Left kidney (tissue), 1 donor: ENCODE measurements at regions not wholly inside any gene's neighbourhood (a gene's known extent, or its start where the extent isn't known, plus 50 kb on each side); places are given as distances from the start of the nearest gene placed in this dataset.

Experiments
- DNase-seq: peaks from one replicate; pipeline ENCODE4 v3.0.0-alpha.2; 2013

DNA sequence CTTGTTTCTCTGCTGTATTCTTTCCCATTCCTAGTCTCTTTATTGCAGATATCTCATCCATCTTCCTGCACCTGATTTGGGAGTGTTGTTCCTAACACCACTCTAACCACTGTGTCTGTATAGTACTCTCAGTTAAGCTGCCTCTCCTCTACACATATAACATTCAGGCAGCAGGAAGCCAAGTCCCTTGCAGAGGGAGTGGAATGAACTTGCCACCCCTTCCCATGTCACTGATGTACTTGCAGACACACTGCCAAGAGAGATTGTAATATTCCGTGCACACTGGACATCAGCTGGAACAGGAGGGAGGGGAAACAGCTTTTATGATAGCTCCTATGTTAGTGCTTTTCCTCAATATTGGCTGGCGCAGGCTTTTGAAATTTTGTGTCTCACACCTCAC lies 281.6 kb upstream of the E2F7 start:
- DNase-seq, result no peak

DNA sequence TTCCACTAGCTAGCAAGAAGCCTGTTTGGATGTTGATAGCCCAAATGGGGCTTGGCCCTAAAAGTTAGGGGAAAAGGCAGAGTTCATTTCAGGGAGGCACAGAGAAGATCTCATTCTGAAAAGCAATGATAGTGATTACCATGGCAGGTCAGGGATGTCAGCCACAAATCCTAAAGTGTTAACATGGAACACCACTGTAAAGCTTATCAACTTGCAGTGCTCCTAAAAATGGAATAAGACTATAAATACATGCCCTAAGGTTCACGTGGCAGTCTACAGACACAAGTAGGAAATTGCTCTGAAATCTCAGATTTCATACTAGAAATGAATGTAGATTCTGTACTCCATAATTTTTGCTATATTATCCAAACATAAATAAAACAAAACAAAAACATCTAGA lies 280.0 kb upstream of the E2F7 start:
- no peak for DNase-seq

DNA sequence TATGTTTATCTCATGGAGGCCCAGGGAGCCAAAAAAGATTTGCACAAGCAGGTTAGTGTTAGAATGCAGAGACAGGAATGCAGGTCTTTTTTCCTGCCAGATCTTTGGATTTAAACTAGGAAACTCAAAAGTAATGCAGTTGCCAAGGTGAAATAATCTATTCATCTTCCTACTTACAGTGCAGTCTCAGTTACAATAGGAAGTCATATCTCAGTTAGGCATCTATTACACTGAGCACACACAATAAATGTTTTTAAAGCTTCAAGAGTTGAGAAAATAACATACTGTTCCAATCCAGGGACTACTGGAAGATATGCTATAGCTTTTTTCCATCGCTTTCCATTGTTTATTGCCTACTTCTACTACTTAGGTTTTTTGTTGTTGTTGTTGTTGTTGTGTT lies 279.3 kb upstream of the E2F7 start:
- no peak for DNase-seq

DNA sequence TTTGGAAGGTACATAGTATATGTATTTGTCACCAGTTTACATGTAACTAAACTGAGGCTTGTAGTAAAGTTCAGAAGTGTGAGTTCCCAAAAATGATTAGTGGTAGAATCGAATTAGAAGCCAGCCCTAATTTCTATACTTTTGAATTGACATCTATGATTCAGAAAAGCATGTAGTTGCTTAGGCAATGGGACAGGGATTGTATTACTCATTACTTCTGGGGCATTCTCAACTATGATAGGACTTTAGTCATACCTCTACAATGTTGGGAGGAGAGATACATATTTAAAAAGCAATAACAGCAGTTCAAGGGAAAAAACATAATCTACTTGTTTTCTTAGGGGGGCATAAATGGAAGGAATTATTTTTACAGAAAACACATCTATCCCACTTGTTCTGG lies 277.9 kb upstream of the E2F7 start:
- DNase-seq, result no peak

DNA sequence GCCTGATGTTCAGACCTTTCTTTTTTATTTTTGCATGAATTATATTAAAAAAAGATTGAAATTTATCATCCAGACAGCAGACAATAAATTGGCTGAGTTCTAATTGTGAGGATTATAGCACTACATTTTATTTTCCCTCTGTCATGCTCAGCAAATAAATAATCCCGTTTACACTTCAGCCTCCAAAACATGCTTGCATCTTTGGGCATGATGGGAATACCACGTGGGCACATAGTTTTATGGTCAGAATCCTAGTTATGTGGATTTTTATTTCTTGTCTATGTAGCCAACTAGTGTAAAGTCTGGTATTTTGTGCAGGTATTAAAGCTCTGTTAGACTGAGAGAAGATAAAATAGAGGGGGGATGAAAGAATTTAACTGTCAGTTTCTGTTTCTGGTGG lies 276.9 kb upstream of the E2F7 start:
- no peak for DNase-seq

DNA sequence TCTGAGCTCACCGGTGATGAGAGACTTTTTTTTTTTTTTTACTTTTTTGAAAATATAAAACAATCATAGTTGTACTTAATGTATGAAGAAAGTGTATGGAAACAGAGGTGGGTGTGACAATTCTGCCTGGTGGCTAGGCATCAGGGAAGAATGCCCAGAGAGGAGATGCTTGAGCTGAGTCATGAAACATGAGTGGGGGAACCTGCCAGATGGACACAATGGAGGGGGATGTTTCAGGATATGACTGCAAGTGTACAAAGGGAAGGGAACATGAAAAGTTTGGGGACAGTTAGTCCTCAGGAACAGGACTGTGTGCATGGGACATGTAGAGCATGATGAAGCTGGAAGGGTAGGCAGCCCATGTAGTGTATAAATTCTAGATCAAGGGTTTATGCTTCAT lies 274.2 kb upstream of the E2F7 start:
- DNase-seq, result no peak

DNA sequence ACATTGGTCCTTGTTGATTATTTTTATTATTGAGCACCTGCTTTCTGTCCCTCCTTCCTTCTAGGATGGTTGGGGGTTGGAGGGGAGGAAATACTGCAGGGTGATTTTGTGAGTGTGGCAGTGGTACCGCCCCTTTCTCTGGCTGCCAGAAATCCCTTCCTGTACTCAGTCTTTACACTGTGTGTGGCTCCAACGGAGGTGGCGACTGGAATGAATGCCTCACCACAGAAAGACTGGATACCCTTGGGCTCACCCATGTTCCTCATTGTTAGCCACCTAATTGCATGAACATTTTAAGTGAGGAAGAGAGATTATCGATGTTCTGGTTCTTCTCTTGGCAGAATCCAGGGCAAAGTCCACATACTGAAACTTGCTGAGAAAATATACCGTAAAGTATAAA lies 272.0 kb upstream of the E2F7 start:
- DNase-seq, result no peak

DNA sequence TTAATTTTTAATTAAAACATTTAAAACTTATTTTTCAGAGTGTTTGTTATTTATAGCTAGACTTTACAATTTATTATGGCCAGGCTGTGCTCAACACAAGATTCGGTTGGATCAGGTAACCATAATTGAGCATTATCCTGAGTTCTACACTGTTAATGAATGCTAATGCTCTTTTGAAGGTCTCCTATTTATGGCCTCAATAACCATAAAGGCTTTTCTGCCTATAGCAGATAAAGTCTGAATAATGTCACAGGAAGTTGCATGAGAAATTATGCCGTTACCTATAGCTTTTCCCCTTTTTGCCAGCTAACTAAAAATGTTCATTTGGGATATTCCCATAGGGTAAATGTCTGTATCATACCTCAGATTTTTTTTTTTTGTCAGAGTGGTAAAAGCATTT lies 269.4 kb upstream of the E2F7 start:
- no peak for DNase-seq

DNA sequence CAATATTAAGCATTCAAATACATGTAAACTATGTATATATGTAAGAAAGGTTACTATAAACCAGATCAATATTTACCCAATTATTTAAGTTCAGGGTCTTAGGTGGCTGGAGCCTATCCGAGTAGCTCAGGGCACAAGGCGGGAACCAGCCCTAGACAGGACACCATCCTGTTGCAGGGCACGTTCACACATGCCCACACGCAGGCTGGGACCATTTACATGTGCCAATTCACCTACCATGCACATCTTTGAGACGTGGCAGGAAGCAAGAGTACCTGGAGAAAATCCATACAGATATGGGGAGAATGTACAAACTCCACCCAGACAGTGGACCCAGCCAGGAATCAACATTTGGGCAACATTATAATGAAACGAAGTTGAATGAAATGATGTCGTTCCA lies 263.0 kb upstream of the E2F7 start:
- no peak for DNase-seq

DNA sequence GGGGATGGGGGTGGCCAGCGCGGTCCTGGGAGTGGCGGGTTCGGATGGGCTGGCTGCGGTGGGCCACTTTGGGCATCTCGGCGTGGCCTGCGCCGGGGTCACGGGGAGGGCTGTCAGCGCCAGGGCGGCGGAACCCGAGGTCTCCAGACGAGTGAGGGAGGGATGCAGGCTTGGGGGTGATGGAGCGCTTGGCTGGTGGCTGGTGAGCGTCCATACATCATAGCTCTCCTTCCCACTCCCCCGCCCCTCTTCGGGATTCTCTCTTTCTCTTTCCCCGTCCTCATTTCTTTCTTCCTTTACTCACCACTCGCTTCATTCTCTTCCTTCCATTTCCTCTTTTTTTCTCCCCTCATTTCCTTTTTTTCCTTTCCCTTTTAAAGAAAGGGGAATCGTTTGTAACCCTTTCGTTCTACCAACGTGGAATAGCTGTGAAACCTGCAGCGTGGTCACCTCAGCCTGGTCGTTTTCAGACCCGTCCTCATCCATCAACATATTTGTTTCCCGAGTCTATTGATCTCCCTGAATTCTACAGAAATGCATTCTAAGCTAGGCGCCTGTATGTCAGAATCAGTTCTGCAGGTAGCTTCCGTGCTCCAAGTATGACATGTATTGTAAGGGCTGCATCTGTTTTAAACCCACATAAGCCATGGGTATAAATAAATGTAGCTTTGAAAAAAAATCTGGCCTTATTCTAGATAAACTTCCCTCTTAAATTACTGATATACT lies 260.3 kb upstream of the E2F7 start:
- DNase-seq, result no peak

DNA sequence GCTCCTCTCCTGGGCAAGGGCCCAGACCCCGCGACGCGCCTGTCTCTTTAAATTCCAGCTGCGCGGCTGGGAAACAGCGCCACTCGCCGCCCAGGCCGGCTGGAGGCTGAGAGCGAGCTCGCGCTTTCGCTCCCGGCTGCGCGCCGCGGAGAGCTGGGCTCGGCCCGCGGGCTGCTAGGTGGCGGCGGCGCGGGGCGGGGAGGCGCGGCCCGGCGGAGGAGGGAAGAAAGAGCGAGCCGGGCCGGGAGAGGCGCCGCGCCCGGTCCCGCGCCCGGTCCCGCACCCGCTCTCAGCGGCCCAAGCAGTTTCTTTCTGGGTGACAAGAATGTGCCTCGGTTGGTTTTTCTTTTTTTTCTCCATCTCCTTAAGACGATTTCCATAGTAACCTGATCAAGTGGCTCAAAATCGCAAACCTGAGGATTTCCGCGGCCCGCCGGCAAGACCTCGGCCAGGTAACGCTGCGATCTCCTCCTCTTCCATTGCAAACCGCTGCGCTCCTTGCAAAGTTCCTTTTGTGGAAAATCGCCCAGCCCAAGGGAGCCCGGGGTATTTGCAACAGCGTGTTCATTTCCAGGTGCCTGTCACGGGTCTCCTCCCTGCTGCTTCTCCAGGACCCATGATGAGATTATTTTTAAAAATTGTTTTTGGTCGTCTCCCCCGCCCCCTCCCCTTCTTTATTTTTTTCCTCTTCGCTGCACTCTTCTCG lies 259.5 kb upstream of the E2F7 start:
- DNase-seq, result peak; percentile 85

DNA sequence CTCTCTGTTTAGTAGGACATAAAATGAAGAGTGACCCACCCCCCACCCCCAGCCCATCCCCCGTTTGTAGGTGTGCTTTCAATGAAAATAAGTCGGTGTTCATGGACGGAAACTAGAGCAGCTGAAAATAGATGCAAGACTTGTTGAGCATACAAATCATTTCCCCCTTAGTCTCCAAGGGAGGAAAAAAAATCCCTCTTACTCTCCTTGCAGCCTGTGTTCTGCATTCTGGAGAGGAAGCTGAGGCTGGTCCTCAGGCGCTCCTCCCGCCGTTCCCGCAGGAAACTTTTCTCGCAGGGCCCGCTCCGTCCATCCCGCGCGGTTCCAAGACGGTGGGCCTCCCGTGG lies 259.0 kb upstream of the E2F7 start:
- DNase-seq, result no peak

DNA sequence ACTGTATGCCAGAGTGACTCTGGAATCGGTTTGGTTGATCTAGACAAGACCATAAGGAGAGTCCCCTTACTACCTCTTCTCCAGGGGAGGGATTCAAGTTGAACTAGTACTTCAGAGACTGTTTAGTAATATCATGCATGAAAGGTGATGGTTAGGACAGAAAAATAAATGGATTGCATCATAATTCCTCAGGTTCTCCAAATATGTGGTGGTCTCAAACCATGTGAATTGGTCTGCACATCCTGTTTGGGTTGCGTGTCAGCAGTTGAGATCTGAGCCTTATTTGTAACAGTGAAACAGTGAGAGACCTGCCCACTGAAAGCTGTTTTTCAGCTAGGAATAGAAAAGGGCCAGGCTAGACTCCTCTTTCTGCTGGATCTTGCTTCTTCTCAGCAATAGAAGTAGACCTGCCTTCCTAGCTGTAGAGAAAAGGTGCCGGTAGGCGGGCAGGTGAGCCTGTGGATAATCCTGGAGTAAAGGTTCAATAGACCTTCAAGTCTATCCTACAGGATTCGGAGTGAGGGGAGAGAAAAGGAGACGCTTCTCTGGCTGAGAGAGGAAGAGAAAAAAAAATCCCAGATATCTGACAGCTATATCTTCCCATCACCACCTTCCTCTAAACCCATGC lies 258.5 kb upstream of the E2F7 start:
- DNase-seq, result no peak

DNA sequence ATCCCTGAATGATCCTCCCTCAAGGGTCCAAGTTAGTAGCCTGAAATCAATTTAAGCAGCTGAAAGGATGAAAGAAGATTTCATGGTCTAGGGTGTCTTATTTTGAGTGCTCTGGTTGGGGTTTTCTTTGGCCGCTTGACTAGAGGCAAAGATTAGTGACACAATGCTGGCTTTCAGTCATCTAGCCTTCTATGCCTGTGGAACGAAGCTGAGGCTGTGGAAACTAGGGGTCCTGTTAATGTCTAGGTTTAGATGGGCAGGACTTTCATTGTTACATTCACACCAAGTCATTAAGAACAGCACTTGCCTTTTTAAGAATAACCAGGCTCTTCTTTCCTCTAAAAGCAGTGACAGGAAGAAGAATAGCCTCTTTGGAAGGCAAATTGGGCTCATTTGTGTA lies 253.8 kb upstream of the E2F7 start:
- no peak for DNase-seq

DNA sequence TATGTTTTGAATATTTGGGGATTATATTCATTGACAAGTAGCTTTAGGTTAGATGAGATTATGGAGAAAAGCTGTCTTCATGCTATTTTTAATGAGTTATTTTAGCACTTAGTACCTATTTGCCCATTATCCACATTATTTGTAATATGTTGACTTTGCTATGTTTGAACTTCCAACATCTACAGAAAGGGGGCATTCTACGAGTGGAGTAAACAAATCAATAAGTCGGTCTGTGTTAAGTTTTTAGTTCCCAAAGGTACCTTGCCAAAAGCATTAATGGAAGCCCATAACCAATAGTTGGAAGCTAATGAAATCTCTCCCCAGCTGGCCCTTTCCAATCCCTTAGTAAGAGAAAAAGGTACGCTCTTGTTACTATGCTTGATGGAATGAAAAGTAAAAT lies 250.0 kb upstream of the E2F7 start:
- no peak for DNase-seq

DNA sequence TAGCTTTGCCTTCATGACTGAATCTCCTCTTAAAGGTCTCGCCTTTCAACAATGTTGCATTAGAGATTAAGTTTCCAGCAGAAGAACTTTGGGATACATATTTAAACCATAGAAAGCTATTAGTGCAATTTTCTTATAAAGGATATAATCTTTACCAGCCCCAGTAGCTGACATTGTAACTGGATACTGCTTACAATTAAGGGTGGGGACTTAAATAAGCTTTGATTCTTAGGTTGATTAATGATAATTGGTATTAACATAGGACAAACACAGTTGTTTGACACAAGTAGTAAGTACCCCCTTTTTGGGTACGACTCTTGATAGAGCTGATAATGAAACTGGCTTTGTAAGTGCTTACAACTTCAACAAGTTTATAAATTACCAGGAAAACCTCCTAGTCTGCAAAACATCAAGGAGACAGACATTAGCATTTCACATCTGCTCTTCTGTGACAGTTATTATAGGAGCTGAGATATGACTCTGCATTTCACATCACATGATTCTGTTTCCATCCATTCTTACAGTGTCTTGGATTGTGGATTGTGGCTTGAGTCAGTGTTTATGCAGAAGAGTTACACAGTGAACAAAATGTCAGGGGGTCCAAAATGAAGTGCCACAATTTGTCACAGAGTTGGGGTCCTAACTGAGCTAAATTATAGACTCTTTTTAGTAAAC lies 249.1 kb upstream of the E2F7 start:
- DNase-seq, result no peak

DNA sequence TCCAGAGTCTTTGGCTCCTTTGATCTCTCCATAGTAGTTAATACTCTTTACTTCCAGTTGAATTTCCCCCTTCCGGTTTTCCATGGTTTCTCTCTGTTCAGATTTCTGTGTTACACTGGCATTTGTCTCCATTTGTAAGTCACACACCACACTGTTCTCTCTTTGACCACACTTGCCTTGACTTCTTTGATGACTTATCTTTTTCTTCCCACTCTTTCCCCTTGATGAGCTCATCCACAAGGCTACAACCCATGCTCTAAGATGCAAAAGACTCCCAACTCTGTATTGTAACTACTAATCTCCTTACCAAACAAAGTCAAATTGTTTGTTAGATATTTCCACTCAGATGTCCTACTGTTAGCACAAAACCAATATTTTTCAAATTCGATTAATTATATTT lies 242.7 kb upstream of the E2F7 start:
- DNase-seq, result no peak

DNA sequence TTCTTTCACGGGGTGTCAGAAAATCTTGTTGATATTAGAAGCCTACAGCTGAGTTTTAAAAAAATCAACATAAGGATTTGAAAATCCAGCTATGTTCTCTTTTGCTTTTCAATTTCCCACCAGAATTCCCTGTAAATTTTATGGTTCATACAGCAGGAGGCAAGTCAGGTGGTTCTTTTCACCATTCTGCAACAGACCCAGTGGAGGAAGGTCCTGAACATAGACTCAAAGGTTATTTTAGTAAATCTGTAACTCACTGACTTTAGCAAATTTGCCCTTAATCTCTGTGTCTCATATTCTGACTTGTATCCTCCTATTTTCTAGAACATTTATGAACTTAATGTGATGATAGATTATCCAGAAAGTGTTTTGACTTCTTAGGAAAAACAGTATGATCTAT lies 235.4 kb upstream of the E2F7 start:
- no peak for DNase-seq

DNA sequence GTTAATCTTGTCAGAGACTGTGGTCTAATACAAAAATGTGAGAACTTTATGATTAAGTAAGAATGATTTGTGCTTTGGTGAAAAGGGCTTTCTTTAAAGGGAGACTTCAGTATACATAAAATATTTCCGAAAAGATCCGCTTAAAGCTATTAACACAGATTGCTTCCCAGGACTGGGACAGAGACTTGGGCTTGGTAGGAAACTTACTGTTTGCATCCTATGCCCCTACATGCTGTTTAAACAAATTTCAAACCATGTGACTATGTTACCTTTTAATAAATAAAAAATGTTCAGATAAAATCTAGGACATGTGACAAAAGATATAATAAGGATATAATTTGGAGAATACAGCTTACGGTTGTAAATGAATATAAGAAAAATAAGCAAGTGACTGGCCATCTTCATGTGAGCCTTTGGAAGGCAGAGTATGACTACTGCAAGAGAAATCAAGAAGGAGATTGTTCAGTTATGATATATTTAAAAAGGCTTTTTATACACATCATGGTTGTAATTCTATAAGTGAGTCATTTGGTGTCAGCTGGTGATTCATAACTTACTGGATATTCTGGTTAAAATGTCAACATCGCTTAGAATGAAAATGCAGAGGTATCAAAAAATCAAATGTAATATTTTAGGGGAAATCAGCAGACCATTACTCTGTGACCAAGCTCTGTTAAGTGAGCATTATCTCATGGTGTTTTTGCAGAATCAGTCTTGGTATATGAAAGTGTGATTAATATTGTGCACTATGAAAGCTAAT lies 234.7 kb upstream of the E2F7 start:
- DNase-seq, result no peak

DNA sequence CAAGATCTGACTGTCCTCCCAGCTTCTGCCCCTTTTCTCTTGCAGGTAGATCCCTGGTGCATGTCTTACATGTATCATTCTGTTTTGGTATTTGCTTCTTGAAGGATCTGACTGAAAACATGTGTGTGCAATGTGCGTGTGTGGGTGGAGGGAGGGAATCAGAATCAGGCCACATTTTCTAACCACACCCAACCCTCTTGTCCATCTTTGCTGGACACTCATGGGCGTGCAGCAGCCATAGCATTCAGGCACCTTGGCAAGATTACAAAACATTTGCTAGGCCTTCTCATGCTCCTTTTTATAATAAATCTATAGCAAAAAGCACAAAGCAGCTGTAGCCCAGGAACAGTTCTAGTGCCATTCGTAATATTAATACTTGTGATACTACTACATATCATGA lies 233.6 kb upstream of the E2F7 start:
- no peak for DNase-seq

DNA sequence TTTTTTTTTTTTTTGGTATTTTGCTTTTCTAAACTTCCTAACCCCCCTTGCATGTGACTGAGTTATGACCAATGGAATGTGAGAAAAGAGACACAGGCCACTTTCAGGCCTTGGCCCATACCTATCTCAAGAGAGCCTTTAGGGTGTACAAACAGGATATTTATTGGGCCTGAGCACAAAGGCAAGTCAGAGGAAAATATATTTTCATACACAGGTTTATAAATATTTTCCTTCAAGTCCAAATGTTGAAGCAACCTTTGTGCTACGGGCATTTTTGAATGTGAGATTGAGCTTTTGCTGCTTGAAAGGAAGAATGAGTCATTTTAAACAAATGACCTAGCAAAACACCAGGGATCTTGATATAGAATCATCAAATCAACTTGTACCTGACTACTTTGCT lies 228.6 kb upstream of the E2F7 start:
- no peak for DNase-seq

DNA sequence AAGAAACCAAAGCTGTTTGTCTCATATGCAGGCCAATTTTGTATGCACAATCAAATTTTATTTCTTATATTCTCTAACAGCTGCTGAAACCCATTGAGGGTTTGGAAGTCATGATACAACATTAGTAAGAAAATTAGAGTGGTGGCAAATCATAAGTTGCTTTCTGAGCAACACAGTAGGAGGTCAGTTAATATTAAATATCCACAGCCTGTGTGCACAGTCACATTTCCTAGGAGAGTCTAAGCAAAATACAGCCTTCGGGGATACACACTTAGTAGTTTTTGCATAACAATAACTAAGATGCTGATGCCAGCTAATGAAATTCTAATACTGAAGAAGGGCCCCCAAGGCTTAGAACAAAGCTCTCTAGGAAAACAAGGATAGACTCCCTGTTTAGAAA lies 209.6 kb upstream of the E2F7 start:
- DNase-seq, result no peak

DNA sequence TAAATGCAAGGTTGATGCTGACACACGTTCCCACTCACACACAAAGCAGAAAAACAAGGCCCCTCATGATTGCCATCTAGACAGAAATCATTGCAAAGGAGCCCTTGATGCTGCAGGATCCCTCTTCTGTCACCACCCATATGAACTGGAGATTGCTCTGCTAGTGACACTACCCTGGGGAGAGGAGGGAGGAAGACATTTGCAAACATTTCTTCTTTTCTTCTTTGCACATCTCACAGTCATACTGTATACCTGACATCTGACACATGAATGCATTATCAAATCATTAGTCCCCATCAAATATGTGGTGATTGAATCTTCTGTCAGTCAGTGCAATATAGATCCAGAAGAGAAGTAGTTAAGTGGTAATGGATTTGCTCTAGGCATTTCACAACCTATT lies 208.5 kb upstream of the E2F7 start:
- DNase-seq, result no peak
